ENCODE measurements at regions not wholly inside any gene's neighbourhood (a gene's known extent, or its start where the extent isn't known, plus 50 kb on each side); places are given as distances from the start of the nearest gene placed in this dataset.

DNA sequence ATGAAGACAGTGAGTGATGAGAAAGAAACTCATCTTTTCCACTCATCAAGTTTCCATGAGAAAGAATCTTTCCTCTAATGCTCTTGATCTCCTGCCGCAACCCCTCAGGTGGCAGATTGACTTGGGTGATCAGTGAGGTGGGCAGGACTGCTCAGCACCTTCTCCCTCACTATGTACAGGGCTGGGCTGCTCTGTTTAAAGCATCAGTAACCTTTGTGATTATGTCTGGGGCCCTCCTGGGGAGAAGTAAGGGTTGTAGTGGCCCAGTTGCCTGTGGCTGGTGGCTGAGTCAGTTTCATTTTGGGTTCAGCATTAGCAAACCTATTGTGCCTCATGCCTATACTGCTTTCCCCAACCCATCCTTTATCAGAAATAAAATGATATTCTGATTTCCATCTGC lies 366.0 kb downstream of the TTLL7 start:
- TF ChIP-seq, protein P1, sequence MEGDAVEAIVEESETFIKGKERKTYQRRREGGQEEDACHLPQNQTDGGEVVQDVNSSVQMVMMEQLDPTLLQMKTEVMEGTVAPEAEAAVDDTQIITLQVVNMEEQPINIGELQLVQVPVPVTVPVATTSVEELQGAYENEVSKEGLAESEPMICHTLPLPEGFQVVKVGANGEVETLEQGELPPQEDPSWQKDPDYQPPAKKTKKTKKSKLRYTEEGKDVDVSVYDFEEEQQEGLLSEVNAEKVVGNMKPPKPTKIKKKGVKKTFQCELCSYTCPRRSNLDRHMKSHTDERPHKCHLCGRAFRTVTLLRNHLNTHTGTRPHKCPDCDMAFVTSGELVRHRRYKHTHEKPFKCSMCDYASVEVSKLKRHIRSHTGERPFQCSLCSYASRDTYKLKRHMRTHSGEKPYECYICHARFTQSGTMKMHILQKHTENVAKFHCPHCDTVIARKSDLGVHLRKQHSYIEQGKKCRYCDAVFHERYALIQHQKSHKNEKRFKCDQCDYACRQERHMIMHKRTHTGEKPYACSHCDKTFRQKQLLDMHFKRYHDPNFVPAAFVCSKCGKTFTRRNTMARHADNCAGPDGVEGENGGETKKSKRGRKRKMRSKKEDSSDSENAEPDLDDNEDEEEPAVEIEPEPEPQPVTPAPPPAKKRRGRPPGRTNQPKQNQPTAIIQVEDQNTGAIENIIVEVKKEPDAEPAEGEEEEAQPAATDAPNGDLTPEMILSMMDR (IDR thresholded peaks at IDR 0.05): no peak
- no peak for TF ChIP-seq POLR2A (IDR thresholded peaks at IDR 0.05)

All from adrenal gland (tissue), 5 donors.